AML-193 (cell line): ENCODE measurements at regions not wholly inside any gene's neighbourhood (a gene's known extent, or its start where the extent isn't known, plus 50 kb on each side); places are given as distances from the start of the nearest gene placed in this dataset.
"Not testable (repeated sequence)": the region's sequence is repeated elsewhere in the genome, so short reads cannot be mapped to it uniquely, and the experiment has no call there.

Source experiments
- DNase-seq, 2 experiments: peaks; one replicate each; lab custom pipeline; 2025; lab: John Stamatoyannopoulos, UW

DNA sequence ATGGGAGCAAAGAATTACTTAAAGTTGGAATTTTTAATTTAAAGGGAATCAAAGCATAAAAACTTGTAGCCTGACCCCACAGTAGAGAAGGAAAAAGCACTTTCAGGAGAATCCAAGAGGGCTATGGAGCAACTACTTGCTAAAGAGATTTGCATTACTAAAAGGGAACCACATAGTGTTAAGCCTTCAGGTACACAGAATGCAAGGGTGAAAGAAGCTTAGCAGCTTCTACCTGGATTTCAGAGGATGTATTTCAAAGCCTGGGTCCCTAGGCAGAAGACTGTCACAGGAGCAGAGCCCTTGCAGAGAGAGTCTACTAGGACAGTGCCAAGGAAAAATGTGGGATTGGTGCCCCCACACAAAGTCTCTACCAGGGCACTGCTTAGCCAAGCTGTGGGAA lies 575.0 kb downstream of the GBE1 start:
- no peak for DNase-seq

DNA sequence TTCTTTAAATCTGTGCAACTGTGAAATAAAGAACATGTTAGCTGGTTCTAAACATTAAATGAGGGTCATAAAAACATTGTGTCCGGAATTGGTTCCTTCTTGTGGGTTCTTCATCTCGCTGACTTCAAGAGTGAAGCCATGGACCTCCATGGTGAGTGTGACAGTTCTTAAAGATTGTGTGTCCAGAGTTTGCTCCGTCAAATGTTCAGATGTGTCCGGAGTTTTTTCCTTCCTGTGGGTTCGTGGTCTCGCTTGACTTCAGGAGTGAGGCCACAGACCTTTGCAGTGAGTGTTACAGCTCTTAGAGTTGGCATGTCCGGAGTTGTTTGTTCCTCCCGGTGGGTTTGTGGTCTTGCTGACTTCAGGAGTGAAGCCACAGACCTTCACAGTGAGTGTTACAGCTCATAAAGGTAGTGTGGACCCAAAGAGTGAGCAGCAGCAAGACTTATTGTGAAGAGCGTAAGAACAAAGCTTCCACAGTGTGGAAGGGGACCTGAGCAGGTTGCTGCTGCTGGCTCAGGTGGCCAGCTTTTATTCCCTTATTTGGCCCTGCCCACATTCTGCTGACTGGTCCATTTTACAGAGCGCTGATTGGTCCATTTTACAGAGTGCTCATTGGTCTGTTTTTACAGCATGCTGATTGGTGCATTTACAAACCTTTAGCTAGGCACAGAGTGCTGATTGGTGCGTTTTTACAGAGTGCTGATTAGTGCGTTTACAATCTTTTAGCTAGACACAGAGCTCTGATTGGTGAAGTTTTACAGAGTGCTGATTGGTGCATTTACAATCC lies 579.2 kb downstream of the GBE1 start:
- not testable (repeated sequence) for DNase-seq

DNA sequence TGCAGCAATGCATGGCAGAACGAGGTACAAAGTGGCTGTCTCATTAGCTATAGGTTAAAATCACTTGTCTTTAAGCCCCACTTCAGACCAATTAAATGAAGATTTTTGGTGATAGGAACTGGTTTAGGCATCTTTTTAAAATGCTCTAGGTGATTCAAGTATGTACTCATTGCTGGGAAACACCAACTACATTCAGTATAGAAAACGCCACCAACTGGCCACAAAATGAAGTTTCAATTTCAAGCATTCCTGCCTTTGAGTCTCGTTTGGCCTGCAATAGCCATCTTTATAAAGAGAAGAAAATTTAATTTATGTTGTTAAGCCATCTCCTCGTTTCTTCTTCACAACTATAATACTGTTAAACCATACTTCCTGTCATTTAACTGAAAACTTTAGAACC lies 587.9 kb downstream of the GBE1 start:
- peak; percentile 1 to 14 for DNase-seq

DNA sequence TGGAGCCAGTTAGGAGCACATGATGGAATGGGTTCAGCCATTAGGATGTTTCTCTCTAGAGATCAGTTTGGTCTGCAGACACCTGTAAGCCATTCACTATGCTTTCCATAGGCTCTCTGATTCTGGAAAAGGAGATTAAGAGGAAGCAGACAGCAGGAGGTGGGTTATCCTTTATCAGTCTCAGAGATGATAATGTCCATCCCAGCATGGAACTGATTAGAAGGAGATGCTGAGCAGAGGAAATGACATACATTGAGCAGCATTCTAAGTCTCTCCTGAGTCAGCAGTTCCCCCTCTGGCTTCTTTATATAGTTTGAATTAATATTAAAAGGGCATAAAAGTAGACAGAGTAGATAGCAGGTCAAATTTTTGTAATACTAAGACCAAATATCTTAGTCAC lies 591.1 kb downstream of the GBE1 start:
- DNase-seq = no peak

DNA sequence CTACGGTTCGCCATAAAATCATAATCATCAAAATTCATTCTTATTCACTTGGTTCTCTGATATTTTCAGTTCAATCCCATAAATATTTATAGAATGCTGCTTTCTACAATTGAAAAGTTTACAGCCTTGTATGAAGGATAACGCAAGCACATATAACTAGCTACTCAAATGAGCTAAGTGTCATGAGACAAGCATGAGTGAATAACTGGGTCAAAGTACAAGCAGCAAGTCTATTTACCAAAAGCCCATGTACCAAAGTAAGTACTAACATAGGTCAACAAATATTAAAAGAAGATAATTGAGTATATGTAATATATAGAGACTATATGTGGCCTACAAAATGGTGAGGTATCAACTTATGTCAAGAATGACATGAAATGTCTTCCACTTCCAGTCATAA lies 596.6 kb downstream of the GBE1 start:
- DNase-seq = no peak

DNA sequence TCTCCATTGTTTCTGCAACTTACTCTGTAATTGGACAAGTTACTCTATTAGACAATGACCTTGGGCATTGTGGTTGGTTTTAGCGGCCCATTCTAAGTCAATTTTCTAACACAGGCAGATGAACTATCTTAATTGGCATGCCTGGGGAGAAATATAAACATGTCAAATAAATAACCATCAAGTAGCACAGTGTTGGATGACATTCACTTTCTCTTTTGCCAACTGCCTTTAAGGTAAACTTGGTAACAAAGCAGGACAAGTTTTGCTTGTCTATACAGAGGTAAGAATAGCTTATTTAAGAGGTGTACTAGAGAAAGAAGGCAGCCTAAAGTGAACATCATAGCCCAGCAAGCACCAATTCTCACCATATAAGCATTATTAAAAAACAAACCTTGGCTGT lies 599.6 kb downstream of the GBE1 start:
- no peak for DNase-seq

DNA sequence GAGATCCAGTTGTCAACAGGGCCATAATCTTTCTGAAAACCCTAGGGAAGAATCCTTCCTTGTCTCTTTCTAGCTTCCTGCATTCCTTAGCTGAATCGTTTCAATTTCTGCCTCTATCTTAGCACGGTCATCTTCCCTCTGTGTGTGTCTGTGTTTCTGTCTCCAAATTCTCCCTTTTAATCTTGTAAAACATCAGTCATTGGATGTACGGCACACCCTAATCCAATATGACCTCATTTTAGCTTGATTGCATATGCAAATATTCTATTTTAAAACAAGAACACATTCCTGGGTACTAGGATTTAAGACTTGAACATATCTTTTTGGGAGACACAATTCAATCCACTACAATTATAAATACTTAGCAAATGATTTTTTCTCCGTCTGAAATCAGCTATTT lies 600.3 kb downstream of the GBE1 start:
- no peak for DNase-seq

DNA sequence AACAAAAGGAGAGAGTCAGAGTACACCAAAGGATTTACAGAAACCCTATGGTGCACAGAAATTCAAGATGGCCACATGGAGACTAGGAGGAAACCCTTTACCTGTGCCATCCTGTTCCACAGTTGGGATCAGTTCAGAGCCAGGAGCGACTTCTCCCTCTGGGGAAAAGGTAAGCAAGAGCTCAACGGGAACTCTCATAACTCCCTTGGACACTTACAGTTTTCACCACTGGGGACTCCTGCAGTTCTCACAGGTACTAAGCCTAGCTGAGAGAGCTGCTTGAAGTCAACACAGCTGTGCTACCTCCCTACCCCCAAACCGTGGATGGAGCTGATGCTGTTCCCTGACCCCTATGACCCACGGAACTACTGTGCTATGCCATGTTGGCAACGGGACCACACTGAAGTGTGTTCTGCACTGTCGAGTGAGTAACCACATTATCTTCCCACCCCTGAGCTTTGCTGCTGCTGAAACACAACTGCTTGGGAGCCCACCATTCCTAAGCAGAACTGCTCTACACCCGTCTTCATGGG lies 606.8 kb downstream of the GBE1 start:
- no peak for DNase-seq

DNA sequence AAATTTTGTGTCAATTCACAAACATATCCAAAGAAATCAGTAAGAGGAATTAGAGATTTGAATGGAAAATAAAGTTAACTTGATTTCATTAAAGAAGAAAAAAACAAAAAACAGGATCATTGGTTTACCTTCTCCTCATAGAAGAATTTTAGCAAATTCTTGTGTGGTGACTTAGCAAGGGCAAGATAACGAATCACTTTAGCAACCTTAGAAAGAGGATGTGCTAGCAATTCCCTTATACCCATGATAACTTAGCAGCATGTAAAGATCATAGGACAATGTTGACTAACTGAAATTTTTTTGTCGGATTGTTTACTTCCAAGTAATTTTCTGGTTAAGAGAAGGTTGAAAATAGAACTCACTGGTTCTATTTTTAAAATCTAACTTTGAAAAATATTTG lies 609.3 kb downstream of the GBE1 start:
- DNase-seq = no peak

DNA sequence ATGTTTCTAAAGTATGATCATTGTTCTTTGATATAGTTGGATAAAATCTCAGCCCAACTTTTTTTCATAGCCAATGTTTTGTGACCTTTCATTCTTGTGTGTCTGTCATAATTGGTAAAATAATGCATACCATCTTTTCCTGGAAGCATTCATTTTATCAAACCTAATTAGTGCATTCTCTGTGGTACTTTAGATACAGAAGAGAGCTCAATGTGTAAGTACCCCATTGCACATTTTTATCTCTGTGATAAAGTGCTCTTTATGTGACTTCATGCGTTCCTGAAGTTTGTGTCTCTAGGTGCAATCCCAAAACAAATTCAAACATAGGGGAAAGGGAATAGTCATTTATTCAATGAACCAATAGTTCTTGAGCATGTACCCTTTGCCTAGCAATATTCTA lies 628.5 kb downstream of the GBE1 start:
- no peak for DNase-seq

DNA sequence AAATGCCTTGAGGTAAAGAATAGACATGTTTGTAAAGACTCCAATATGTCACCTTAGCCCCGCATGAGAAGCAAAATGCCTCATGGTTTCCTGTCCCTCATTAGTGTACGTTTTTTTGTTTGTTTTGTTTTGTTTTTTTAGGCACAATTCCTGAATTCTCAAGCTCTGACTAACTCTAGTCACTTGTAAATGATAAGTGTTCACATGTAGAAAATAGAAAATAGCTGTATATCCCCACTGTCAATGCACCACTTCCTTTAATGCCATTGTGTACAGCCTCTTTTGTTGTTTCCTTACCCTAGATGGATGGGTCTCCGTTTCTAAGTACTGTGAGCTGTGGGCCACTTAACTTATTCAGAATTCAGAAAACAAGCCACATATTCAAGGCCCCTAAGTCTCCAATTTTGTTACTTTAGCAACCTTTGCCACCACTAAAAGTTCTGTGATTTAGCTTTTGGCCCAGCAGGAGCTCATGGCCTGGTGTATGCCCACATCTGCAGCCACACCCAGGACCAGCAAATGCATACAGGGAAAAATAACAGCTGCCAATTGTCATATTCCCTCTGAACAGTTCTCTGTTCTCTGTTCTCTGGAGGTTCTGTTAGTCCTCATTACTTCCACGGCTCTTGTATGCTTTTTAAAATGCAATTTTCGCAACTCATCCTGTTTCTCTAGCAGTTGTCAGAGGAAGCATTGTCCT lies 655.5 kb downstream of the GBE1 start:
- DNase-seq = no peak

DNA sequence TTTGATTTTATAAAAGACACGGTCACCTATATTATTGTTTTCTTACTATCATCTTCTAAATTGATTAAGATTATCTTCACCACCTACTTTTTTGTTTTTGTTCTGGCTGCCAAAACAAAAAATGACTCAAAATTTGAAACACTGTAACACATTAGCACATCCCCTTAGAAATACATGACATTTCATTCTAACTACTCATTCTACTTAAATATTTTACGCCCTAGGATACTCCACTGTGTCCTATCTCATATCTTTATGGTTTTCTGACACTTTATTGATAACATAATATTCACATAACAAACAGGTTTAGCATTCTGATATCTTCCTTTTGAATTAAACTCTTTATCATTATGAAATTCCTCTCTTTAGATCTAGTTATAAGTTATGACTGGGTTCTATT lies 656.2 kb downstream of the GBE1 start:
- DNase-seq = no peak

DNA sequence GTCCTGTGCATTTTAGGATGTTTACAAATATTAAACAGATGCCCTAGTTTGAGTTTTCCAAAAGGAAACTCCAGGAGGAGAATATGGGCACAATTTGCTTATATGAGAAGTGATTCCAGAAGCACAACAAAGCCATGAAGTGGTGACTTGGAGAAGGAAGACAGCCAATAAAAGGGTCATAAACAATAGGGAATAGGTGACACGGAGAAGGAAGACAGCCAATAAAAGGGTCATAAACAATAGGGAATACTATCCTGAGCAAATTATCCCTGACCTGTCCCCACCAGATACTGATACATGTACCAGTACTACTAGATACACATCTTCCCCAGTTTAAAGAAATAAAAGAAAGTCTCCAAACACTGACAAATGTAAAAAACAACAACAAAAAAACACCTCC lies 663.6 kb downstream of the GBE1 start:
- no peak for DNase-seq

DNA sequence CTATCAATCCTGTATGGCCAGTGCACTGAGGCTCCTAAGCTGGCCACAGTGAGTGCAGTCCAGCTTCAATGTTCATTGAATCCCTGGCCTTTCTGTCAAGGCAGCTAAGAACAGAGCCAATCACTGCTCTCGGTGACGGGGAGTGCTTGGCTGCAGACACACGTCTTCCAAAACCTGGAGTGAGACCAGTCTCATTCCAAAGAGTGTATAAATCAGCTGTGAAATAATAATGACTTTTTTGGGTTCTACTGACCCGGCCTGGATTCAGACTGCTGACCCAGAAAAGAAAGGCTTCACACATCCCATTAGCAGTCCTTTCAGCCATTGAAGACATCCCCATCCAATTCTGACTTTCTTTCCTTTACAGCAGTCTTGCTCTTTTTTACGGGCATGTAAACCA lies 665.5 kb downstream of the GBE1 start:
- DNase-seq = no peak

DNA sequence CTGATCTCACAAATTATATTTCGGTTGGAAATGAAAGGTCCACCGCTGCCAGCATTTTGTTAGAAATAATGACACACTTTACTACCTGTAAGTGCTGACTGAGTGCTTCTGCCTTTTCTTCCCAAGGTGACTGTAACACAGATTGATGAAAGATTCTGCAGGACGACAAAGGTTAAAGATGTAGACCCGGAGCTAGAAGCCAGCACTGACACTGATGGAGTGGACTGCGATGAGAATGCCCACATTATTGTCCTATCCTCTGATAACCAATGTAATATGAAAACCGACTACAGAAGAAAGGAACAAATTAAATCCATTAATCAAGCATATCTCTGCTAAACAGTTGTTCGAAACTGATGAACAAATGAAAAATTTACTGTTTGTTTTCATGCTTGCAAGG lies 666.5 kb downstream of the GBE1 start:
- DNase-seq = no peak

DNA sequence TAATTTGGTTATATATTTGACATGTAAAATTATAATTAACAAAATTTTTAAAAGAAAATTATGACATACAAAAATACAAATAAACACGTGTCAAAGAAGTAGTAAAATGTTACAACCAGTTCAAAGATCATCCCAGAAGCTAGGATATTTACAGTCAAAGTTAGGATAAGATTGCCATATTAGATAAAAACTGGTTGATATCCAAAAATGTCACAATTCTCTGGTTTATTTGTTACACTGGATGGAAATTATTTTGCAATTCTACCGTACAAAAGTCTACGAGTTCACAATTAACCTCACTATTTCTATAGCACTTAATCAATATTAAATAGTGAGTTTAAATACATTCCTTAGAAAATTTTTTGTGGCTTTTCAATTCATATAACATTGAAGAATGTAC lies 673.8 kb downstream of the GBE1 start:
- no peak for DNase-seq

DNA sequence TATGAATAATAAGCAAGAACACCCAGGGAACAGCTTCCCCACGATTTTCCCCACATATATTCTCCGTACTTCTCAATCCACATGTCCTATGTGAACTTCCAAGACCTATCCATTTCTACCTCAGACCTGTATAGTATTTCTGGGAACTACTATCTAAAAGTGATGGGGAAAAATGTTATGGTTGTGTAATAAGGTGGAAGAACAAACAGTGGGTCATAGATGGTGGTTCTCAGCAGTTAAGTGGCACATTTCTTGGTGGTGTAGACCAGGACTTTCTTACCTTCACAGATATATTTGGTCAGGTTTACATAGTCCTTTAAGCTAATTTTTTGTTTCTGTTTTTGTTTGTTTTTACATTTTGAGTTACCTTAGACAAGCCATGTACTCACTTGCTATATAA lies 675.1 kb downstream of the GBE1 start:
- no peak for DNase-seq

DNA sequence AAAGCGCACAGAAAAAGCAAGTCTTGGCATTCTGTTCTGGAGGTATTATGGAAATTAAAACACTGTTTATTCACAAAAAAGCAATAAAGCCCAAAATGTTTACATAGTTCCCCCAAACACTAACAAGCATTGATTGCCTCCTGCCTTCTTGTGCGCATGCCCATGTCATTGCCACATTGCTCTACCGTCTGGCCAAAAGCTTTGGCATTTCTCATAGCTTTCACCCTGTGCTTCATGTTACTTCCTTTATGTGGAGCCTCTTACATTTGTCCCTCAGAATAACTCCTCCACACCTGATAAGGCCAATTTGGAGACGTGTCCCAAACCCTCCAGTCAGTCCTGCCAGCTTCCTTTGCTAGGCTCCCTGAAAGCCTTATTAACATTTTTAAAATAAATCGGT lies 680.8 kb downstream of the GBE1 start:
- no peak for DNase-seq

DNA sequence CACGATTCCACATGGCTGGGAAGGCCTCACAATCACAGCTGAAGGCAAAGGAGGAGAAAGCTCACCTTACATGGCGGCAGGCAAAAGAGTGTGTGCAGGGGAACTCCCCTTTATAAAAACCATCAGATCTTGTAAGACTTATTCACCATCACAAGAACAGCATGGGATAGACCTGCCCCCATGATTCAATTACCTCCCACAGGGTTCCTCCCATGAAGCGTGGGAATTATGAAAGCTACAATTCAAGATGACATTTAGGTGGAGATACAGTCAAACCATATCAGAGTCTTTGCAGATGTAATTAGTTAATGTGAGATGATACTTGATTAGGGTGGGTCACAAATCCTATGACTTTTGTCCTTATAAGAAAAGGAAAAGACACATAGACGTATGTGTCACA lies 688.9 kb downstream of the GBE1 start:
- no peak for DNase-seq

DNA sequence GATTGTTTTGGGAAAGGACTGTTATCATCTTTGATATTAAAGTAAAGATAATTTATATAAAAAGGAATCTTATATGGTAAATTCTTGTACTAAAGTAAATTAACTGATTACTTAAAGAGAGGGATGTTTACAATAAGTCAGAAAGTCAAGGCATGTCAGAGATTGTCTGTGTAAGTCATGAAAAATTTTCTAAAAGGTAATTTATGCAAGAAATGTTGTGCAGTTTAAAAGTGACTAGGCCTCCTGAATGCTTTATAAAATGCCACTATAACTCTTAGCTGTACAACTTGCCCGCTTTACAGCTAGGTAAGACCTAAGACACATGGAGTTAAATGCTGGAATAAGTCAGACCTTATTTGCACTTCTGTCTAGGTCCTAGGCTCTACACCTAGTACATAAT lies 692.9 kb downstream of the GBE1 start:
- DNase-seq = no peak

DNA sequence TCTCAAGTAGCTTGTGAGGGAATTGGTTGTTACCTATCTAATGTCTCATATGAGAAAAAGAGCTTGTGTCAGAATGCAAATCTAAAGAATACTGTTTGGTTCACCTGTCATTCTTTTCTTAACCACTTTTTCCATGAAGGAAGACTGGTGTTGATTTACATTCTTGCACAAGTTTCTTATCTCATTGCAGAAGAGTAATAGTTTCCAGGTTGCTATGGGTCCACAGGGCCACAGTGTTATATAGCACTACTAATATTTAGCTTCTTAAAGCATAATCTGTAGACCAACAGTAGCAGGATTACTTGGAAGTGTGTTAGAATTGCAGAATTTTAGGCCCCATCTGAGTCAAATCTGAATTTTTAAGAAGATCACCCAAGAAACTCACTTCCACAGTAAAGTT lies 697.5 kb downstream of the GBE1 start:
- DNase-seq = no peak

DNA sequence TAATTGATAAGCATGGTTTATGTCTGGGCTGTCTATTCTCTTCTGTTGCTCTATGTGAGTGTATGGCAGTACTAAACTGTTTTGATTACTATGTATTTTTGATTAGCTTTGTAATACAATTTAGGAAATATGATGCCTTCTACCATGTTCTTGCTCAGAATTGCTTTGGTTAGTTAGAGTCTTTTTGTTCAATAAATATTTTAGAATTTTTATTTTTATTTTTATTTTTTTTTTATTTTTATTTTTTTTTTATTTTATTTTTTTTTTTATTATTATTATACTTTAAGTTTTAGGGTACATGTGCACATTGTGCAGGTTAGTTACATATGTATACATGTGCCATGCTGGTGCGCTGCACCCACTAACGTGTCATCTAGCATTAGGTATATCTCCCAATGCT lies 710.3 kb downstream of the GBE1 start:
- DNase-seq = not testable (repeated sequence)

DNA sequence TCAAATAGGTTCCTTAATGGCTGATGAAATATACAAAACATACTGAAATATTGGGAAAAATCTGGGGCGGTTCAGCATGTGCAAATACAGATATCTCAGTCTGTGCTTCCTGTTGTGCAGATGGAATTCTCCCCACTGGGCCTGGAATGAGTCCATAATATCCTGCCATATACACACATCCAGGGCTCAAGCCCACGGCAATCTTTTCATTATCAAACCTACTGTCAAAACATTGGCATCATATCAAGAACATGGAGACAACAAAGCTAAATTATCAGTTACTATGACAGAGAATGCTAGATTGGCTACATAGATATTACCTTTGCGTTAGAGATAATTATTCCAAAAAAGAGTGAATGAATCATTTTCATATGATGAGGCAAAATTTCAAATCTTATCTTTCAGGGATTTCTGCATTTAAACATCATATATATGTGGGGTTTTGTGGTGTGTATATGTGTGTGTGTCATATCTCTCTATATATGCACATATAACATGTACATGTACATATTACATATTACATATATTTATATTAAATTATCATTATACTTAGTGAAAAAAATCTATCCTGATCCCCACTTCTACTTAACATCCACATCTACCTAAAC lies 713.3 kb downstream of the GBE1 start:
- no peak for DNase-seq
